ENCODE measurements at regions not wholly inside any gene's neighbourhood (a gene's known extent, or its start where the extent isn't known, plus 50 kb on each side); places are given as distances from the start of the nearest gene placed in this dataset.
"Not testable (repeated sequence)": the region's sequence is repeated elsewhere in the genome, so short reads cannot be mapped to it uniquely, and the experiment has no call there.

DNA sequence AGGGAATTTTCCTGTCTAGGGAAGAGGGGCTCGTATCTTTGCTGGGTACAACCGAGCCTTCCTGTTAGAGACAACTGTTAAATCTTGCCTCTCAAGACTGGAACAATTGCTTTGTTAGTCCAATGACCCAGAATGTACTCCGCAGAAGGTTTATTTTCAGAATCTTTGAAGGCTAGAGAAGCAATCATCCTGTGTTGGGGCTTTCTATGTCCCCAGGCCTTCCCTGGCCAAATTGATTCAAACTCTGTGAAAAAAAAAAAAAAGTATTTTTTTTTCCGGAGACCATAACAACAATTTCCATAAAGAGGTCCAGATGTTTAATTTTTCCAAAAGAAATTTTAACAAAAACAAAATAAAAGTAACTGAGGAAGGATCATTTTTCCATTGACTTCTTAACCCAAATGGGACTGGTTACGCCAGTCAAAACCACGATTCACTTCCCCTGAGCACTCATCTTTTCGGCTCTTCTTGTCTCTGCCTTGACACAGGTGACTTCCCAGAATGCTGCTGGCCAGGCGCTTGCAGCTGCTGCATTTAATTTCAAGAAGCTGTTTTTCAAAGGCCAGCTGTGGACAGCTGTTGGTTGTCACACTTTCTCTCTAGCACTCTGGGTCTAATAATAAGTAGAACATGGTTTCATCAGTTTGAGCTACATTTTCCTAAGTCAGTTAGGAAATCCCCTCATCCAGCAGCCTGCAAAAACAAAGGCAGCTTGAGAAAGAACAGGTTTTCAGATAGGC, 81.6 kb upstream of the MANSC4 start:
- DNase-seq = no peak

- DNase-seq = no peak
Observed at GRCh38 chr12:27859648-27860047, 79.6 kb upstream of the MANSC4 start.

DNA sequence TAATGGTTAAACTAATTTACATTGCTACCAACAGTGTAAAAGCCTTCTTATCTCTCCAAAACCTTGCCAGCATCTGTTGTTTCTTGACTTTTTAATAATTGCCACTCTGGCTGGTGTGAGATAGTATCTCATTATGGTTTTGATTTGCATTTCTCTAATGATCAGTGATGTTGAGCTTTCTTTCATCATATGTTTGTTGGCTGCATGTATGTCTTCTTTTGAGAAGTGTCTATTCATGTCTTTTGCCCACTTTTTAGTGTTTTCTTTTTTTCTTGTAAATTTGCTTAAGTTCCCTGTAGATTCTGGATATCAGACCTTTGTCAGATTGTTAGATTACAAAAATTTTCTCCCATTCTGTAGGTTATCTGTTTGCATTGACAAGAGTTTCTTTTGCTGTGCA, 77.0 kb upstream of the MANSC4 start:
- not testable (repeated sequence) for DNase-seq

GRCh38 chr12:27852742-27853141, 72.7 kb upstream of the MANSC4 start:
- DNase-seq = no peak

Measured in activated CD4-positive, alpha-beta T cell treated with anti-CD3 and anti-CD28 coated beads for 4 hours (primary cell).